Mesodermal cell (in vitro differentiated cells): ENCODE measurements at regions not wholly inside any gene's neighbourhood (a gene's known extent, or its start where the extent isn't known, plus 50 kb on each side); places are given as distances from the start of the nearest gene placed in this dataset.

ENCODE experiments used
- H3K27ac ChIP-seq: 2 replicates; pipeline ENCODE4 v1.7.0; 2013; ENCODE audit warnings: mild to moderate bottlenecking, low read depth, low read length, moderate library complexity; ENCODE audit not compliant: severe bottlenecking
- H3K36me3 ChIP-seq: 2 replicates; pipeline ENCODE4 v1.7.1; 2013; ENCODE audit warnings: mild to moderate bottlenecking, low read length, moderate library complexity; ENCODE audit not compliant: control insufficient read depth, insufficient read depth
- H3K4me1 ChIP-seq: one replicate; pipeline ENCODE4 v1.7.1; 2013; ENCODE audit warnings: mild to moderate bottlenecking, low read length; ENCODE audit not compliant: insufficient read depth, control insufficient read depth, poor library complexity, severe bottlenecking
- H3K4me3 ChIP-seq: 2 replicates; pipeline ENCODE4 v1.7.0; 2013; ENCODE audit warnings: low read length, control low read depth, mild to moderate bottlenecking; ENCODE audit not compliant: insufficient read depth, poor library complexity, severe bottlenecking; ENCODE audit errors: extremely low read depth
- H3K9me3 ChIP-seq: 2 replicates; pipeline ENCODE4 v1.7.1; 2013; ENCODE audit warnings: mild to moderate bottlenecking, low read length, moderate library complexity; ENCODE audit not compliant: control insufficient read depth
- WGBS, 2 experiments: methylation state at CpG; one replicate each; pipeline ENCODE4 v1.1.5; 2013; ENCODE audit warnings: missing lambda C conversion rate in 2 of 2; ENCODE audit not compliant: insufficient coverage in 2 of 2; 5-methylcytosine and 5-hydroxymethylcytosine counted together

GRCh38 chr14:37843954-37844607 is 248.7 kb downstream of the TTC6 start:
- WGBS, 2 experiments = 100% methylated on average over 1 of the region's 8 CpGs; no CpG with 5 or more reads in 1 of the 2 experiments
- Histone ChIP-seq H3K4me3 (no peak overlapping the region), H3K27ac (no peak overlapping the region), H3K36me3 (no peaks in the 10 kb centered on the region), H3K4me1 (no peaks in the 10 kb centered on the region), H3K9me3 (no peaks in the 10 kb centered on the region)

DNA sequence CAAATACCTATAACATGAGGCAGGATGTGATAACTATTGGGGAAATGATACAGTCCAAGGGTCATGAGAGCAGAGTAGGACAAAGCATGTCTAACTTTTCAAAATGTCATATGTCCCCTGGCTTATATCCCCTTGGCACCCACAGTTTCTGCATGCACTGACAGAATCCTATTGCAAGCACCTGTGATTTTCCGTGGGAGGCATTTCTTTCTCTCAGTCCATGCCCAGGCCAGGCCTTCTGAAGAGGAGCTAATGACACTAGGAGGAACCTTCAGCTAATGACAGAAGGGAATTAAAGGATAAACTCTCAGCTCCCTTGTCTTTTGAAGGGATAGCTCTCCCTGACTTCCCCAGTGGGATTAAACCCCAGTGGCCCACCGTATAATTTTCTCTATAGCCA is 249.2 kb downstream of the TTC6 start:
- Histone ChIP-seq H3K4me3 (no peak overlapping the region), H3K27ac (no peak overlapping the region), H3K9me3 (no peaks in the 10 kb centered on the region), H3K36me3 (no peaks in the 10 kb centered on the region), H3K4me1 (no peaks in the 10 kb centered on the region)
- 64 to 86% methylated on average over 1 to 2 of the region's 2 CpGs for WGBS, 2 experiments

DNA sequence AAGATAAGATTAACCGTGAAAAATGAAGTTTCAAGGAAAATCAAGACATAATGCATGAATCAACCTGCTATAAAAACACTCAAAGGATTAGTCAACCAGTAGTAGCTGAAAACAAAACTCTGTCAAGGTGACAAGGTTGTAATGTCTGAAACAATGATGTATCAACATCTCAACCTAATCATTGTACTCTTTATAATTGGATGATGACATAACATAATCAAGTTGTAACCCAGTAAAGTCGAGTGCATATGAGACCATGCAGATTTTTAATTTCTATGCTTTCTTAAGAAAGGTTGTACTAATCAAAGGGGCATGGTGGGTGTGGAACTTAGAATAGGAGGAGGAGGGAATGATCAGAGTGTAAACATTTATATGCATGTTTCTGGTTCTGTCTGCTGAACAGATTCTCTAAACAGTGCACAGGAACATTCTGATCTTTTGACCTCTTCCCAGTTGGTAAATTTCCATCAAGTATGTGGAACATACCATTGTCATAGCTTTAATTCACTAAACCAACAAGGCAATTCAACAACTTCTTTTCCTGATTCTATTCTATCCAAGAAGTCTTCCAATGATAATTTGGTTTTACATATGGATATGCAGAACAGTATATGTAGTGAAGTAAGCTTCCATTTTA is 253.7 kb downstream of the TTC6 start:
- WGBS, 2 experiments = 67 to 86% methylated on average over 1 of the region's 2 CpGs
- Histone ChIP-seq H3K4me3 (no peak overlapping the region), H3K9me3 (no peaks in the 10 kb centered on the region)

DNA sequence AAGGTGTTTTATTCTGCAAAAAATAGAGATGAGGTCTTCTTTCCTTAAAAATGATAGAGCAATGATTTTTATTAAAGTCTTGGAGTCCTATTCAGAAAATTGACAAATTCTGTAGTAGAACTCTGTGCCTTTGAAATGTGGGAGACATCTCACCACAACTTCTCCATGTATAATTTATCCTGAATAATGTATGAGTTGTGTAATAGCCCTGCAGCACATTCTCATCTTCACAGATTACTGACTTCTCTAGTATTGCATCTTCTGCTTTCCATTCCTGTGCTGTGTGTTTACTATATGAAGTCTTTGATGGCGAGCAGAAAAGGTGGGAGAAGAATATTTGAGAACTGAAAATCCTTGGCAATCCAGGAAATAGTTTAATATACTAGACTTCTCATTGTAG is 255.6 kb downstream of the TTC6 start:
- Histone ChIP-seq H3K36me3 (no peaks in the 10 kb centered on the region), H3K4me3 (no peak overlapping the region), H3K9me3 (no peaks in the 10 kb centered on the region), H3K27ac (no peak overlapping the region), H3K4me1 (no peaks in the 10 kb centered on the region)
- WGBS, 2 experiments = 83% methylated on average over 1 of the region's 1 CpG; no CpG with 5 or more reads in 1 of the 2 experiments

More for the DNA sequence above, 253.7 kb downstream of the TTC6 start:
- Histone ChIP-seq H3K4me1 (no peaks in the 10 kb centered on the region), H3K36me3 (no peaks in the 10 kb centered on the region), H3K27ac (no peak overlapping the region)

GRCh38 chr14:37855871-37856270 is 260.4 kb downstream of the TTC6 start:
- H3K36me3 ChIP-seq = no peaks in the 10 kb centered on the region
- H3K9me3 ChIP-seq = no peaks in the 10 kb centered on the region
- 87 to 100% methylated on average over 1 of the region's 1 CpG for WGBS, 2 experiments
- no peak overlapping the region for H3K27ac ChIP-seq
- H3K4me1 ChIP-seq = no peaks in the 10 kb centered on the region
- no peak overlapping the region for H3K4me3 ChIP-seq

DNA sequence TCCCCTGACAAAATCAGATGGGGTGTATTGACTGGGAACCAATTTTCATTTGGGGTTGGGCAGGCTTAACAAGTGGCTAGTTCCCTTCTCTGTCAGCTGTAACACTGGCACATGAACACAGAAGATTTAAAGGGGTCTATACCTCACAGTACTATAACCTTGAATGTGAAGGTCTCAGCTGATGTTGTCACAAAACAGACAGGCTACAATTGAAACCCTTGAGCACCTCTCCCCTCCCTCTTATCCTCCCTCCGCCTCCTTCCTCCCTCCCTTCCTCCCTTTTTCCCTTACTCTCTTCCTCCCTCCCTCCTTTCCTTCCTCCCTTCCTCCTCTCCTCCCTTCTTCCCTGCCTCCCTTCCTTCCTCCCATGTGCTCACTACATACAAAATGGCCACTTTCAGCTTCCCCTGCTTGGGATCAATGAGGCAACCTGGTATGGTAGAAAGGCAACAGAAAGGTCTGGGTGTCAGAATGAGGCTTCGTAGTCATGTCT is 262.4 kb downstream of the TTC6 start:
- H3K27ac ChIP-seq = no peak overlapping the region
- no peak overlapping the region for H3K4me3 ChIP-seq
- no peaks in the 10 kb centered on the region for H3K4me1 ChIP-seq
- no peaks in the 10 kb centered on the region for H3K9me3 ChIP-seq
- no peaks in the 10 kb centered on the region for H3K36me3 ChIP-seq
- 100% methylated on average over 1 of the region's 2 CpGs; no CpG with 5 or more reads in 1 of the 2 experiments for WGBS, 2 experiments

DNA sequence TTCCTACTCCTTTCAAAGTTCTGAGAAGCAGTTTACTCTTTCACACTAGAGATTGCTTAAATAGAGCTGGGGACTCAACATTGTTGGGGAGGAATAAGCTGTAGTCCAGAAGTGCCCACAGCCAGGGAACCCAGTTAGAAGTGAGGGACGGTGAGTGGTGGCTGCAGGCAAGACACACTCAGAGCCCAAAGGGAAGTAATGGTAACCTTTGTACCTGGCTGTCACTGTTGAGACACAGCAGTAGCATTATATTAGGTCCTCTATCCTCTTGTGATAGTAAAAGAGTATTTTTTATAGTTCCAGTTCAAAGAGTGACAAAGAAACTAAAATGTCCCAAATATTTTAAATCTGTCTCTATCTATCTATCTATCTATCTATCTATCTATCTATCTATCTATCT is 263.3 kb downstream of the TTC6 start:
- WGBS, 2 experiments = 100% methylated on average over 1 of the region's 1 CpG; no CpG with 5 or more reads in 1 of the 2 experiments

DNA sequence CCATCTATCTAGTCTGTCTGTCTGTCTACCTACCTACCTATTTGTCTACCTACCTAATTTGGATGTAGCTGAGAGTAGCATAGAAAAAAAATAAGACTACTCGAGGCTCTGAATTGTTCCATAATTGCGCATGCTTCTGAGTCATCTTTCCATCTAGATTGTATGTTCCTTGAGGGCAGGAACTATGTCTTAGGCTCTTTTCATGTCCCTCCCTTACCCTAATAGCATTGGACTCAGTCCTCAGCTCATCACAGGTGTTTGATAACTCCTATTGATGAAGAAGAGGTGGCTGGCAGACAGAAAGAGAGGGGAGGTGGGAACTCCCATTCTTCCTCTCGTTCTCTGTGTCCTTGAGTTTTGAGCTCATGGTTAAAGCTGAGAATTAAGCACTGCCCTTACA is 263.7 kb downstream of the TTC6 start:
- H3K36me3 ChIP-seq = no peaks in the 10 kb centered on the region
- no peak overlapping the region for H3K27ac ChIP-seq
- WGBS, 2 experiments = 67 to 83% methylated on average over 1 of the region's 3 CpGs
- no peaks in the 10 kb centered on the region for H3K4me1 ChIP-seq
- no peak overlapping the region for H3K4me3 ChIP-seq
- H3K9me3 ChIP-seq = no peaks in the 10 kb centered on the region

More for the DNA sequence above, 263.3 kb downstream of the TTC6 start:
- Histone ChIP-seq H3K9me3 (no peaks in the 10 kb centered on the region), H3K4me1 (no peaks in the 10 kb centered on the region), H3K4me3 (no peak overlapping the region), H3K36me3 (no peaks in the 10 kb centered on the region), H3K27ac (no peak overlapping the region)

DNA sequence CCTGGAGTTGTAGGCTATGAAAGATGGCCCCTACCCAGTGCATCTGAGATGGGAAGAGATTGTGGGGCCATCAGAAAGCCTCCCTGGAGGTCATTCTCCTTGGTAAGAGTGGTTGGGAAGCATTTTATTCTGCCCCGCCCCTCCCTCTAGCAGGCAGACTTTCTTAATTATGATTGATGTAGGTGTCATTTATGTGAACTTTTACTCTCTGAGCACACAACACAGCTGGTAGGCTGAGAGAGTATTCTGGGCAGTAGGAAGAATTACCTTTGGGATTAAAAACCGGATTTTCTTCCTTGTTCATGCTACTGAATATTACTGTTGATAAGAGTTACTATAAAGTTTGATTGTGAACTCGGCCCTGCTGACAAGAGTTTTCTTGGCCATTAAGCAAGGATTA is 266.8 kb downstream of the TTC6 start:
- Histone ChIP-seq H3K4me1 (peaks cover 4% of the 10 kb centered on the region), H3K4me3 (no peak overlapping the region), H3K9me3 (no peaks in the 10 kb centered on the region), H3K36me3 (no peaks in the 10 kb centered on the region), H3K27ac (no peak overlapping the region)
- WGBS, 2 experiments = 82% methylated on average over 2 of the region's 3 CpGs; no CpG with 5 or more reads in 1 of the 2 experiments

DNA sequence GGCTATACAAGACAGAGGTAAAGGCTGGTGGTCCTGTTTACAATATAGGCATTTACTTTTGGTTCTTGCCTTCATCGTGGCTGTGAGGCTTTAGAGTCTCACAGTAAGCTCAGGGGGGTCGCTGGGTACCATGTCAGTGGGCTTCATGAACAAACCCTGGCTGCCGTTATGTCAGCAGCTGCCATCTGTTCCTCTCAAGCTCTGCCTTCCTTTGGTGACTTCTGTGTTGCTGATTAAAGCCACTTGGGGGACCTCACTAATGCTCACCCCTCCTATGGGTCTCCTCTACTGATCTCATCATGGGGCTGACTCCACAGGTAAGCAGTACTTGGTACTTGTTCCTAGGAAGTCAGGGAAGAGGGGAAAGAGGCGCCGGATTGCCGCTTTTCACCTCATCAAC is 268.7 kb downstream of the TTC6 start:
- Histone ChIP-seq H3K4me1 (peaks cover 4% of the 10 kb centered on the region), H3K27ac (no peak overlapping the region), H3K36me3 (no peaks in the 10 kb centered on the region), H3K9me3 (no peaks in the 10 kb centered on the region), H3K4me3 (no peak overlapping the region)
- 93 to 96% methylated on average over 3 of the region's 6 CpGs for WGBS, 2 experiments
